ENCODE measurements at regions not wholly inside any gene's neighbourhood (a gene's known extent, or its start where the extent isn't known, plus 50 kb on each side); places are given as distances from the start of the nearest gene placed in this dataset.

- TF ChIP-seq CTCF (IDR thresholded peaks at IDR 0.05) = no peak
- no peaks in the 10 kb centered on the region for H3K4me1 Mint-ChIP-seq (ENCODE audit: low read depth)
- no peak for DNase-seq
- H3K27me3 Mint-ChIP-seq (ENCODE audit: insufficient read depth) = no peaks in the 10 kb centered on the region
- H3K9me3 Mint-ChIP-seq = no peaks in the 10 kb centered on the region
- H3K36me3 Mint-ChIP-seq (ENCODE audit: low read depth) = no peaks in the 10 kb centered on the region
- H3K4me3 Mint-ChIP-seq = no peak overlapping the region
- no peak overlapping the region for H3K27ac Mint-ChIP-seq
These were observed 1132.4 kb upstream of the CDH2 start for GRCh38 chr18:29309366-29309765.

DNA sequence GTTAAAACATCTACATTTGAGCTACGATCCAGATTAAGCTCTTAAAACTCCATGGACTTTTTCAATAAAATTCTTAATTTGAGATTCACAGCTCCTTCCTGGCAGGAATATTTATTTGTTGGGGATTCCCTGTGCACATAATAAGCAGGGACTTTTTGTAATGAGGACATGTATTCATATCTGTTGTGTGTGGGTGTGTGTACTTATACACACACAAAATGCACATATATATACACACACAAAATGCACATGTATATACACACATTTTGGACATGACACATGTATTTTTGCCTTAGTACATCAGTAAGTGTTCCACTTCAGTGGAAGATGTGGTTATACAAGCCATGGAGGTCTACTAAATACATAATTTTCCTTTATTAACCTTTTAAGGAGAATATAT is 1131.1 kb upstream of the CDH2 start:
- Mint-ChIP-seq H3K36me3 (ENCODE audit: low read depth) (no peaks in the 10 kb centered on the region), H3K4me3 (no peak overlapping the region), H3K27ac (no peak overlapping the region), H3K27me3 (ENCODE audit: insufficient read depth) (no peaks in the 10 kb centered on the region), H3K4me1 (ENCODE audit: low read depth) (no peaks in the 10 kb centered on the region), H3K9me3 (no peaks in the 10 kb centered on the region)
- DNase-seq = no peak
- no peak for TF ChIP-seq CTCF (IDR thresholded peaks at IDR 0.05)

GRCh38 chr18:29307231-29307630 is 1130.3 kb upstream of the CDH2 start:
- no peak for TF ChIP-seq CTCF (IDR thresholded peaks at IDR 0.05)
- no peaks in the 10 kb centered on the region for H3K36me3 Mint-ChIP-seq (ENCODE audit: low read depth)
- no peaks in the 10 kb centered on the region for H3K9me3 Mint-ChIP-seq
- no peaks in the 10 kb centered on the region for H3K4me1 Mint-ChIP-seq (ENCODE audit: low read depth)
- no peak for DNase-seq
- H3K27ac Mint-ChIP-seq = no peak overlapping the region
- no peak overlapping the region for H3K4me3 Mint-ChIP-seq
- H3K27me3 Mint-ChIP-seq (ENCODE audit: insufficient read depth) = no peaks in the 10 kb centered on the region

DNA sequence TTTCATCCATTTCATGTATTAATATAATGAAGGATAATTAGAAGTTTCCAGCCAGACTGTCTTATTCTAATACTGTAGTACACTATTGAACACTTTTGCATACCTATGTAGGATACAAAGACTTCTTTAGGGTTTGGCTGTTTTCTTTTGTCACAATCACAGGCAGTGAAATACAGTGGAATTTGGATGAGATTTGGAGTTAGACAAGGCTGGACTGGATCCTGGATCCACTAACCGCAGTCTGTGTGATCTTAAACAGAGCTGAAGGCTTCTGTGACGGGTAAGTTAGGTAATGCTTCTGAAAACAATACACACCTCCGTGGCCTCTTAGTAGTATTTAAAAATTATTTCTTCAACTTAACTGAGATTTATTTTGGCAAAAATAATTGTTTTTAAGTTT is 1128.6 kb upstream of the CDH2 start:
- no peak for TF ChIP-seq CTCF (IDR thresholded peaks at IDR 0.05)
- DNase-seq = no peak
- no peaks in the 10 kb centered on the region for H3K36me3 Mint-ChIP-seq (ENCODE audit: low read depth)
- H3K4me1 Mint-ChIP-seq (ENCODE audit: low read depth) = no peaks in the 10 kb centered on the region
- no peaks in the 10 kb centered on the region for H3K27me3 Mint-ChIP-seq (ENCODE audit: insufficient read depth)
- H3K9me3 Mint-ChIP-seq = no peaks in the 10 kb centered on the region
- H3K27ac Mint-ChIP-seq = no peak overlapping the region
- no peak overlapping the region for H3K4me3 Mint-ChIP-seq

- Mint-ChIP-seq H3K36me3 (ENCODE audit: low read depth) (no peaks in the 10 kb centered on the region), H3K27ac (no peak overlapping the region), H3K4me3 (no peak overlapping the region), H3K9me3 (no peaks in the 10 kb centered on the region), H3K4me1 (ENCODE audit: low read depth) (no peaks in the 10 kb centered on the region), H3K27me3 (ENCODE audit: insufficient read depth) (no peaks in the 10 kb centered on the region)
- no peak for TF ChIP-seq CTCF (IDR thresholded peaks at IDR 0.05)
- DNase-seq = no peak
These were observed 1124.1 kb upstream of the CDH2 start for GRCh38 chr18:29301048-29301447.

- H3K4me3 Mint-ChIP-seq = no peak overlapping the region
- no peak overlapping the region for H3K27ac Mint-ChIP-seq
- no peaks in the 10 kb centered on the region for H3K36me3 Mint-ChIP-seq (ENCODE audit: low read depth)
- no peak for DNase-seq
- H3K9me3 Mint-ChIP-seq = no peaks in the 10 kb centered on the region
- TF ChIP-seq CTCF (IDR thresholded peaks at IDR 0.05) = no peak
- no peaks in the 10 kb centered on the region for H3K4me1 Mint-ChIP-seq (ENCODE audit: low read depth)
- no peaks in the 10 kb centered on the region for H3K27me3 Mint-ChIP-seq (ENCODE audit: insufficient read depth)
These were observed 1108.5 kb upstream of the CDH2 start for GRCh38 chr18:29285471-29285870.

Data from HFFc6 (cell line).